Immature natural killer cell (primary cell): ENCODE measurements at regions not wholly inside any gene's neighbourhood (a gene's known extent, or its start where the extent isn't known, plus 50 kb on each side); places are given as distances from the start of the nearest gene placed in this dataset.

Experiments used
- DNase-seq, 3 donors: peaks; one replicate each; pipeline ENCODE4 v3.0.0; 2022; ENCODE audit warnings: mixed read lengths in 1 of 3
- H3K27ac Mint-ChIP-seq, 6 donors: one replicate each; pipeline ENCODE4 v1.8.0; 2020; ENCODE audit warnings: mixed read lengths in 6 of 6, mild to moderate bottlenecking in 5 of 6, inconsistent platforms in 4 of 6, moderate library complexity in 3 of 6
- H3K27me3 Mint-ChIP-seq, 3 donors: one replicate each; pipeline ENCODE4 v1.8.0; 2020 to 2021; ENCODE audit warnings: low read depth in 3 of 3, mild to moderate bottlenecking in 3 of 3, mixed read lengths in 3 of 3, moderate library complexity in 3 of 3, inconsistent platforms in 1 of 3
- H3K36me3 Mint-ChIP-seq, 3 donors: one replicate each; pipeline ENCODE4 v1.8.0; 2020; ENCODE audit warnings: mixed read lengths in 3 of 3, inconsistent platforms in 2 of 3, mild to moderate bottlenecking in 2 of 3
- H3K4me1 Mint-ChIP-seq, 2 donors: one replicate each; pipeline ENCODE4 v1.8.0; 2020; ENCODE audit warnings: inconsistent platforms in 2 of 2, mild to moderate bottlenecking in 2 of 2, mixed read lengths in 2 of 2, moderate library complexity in 1 of 2
- H3K4me3 Mint-ChIP-seq, 5 donors: one replicate each; pipeline ENCODE4 v1.8.0; 2020; ENCODE audit warnings: mild to moderate bottlenecking in 5 of 5, mixed read lengths in 5 of 5, inconsistent platforms in 3 of 5, moderate library complexity in 3 of 5
- H3K9me3 Mint-ChIP-seq, 6 donors: one replicate each; pipeline ENCODE4 v1.8.0; 2020; ENCODE audit warnings: mild to moderate bottlenecking in 6 of 6, mixed read lengths in 6 of 6, inconsistent platforms in 4 of 6, moderate library complexity in 3 of 6

GRCh38 chr6:19682859-19683258, 154.3 kb upstream of the ID4 start:
- peaks cover 0 to 1% (median 0%) of the 10 kb centered on the region in 3 donors for H3K27me3 Mint-ChIP-seq

GRCh38 chr6:19690325-19691075, 146.7 kb upstream of the ID4 start:
- H3K36me3 Mint-ChIP-seq = no peaks in the 10 kb centered on the region
- H3K4me1 Mint-ChIP-seq = no peaks in the 10 kb centered on the region
- no peak overlapping the region for H3K27ac Mint-ChIP-seq
- H3K9me3 Mint-ChIP-seq = peaks cover 0 to 9% (median 0%) of the 10 kb centered on the region in 6 donors
- DNase-seq = no peak
- peaks cover 5 to 13% (median 12%) of the 10 kb centered on the region in 3 donors for H3K27me3 Mint-ChIP-seq
- H3K4me3 Mint-ChIP-seq = no peak overlapping the region

More at GRCh38 chr6:19682859-19683258, 154.3 kb upstream of the ID4 start:
- DNase-seq = no peak
- Mint-ChIP-seq H3K27ac (no peak overlapping the region), H3K36me3 (no peaks in the 10 kb centered on the region), H3K9me3 (peaks cover 0 to 8% (median under 1%) of the 10 kb centered on the region in 6 donors), H3K4me1 (no peaks in the 10 kb centered on the region), H3K4me3 (no peak overlapping the region)

- peaks cover 5 to 13% (median 12%) of the 10 kb centered on the region in 3 donors for H3K27me3 Mint-ChIP-seq
- no peak overlapping the region for H3K27ac Mint-ChIP-seq
- no peak overlapping the region for H3K4me3 Mint-ChIP-seq
- no peaks in the 10 kb centered on the region for H3K36me3 Mint-ChIP-seq
- DNase-seq = no peak
- peaks cover 0 to 9% (median 0%) of the 10 kb centered on the region in 6 donors for H3K9me3 Mint-ChIP-seq
- H3K4me1 Mint-ChIP-seq = no peaks in the 10 kb centered on the region
Measured at GRCh38 chr6:19691465-19692167, 145.6 kb upstream of the ID4 start.

- no peak overlapping the region for H3K4me3 Mint-ChIP-seq
- peaks cover 5 to 13% (median 12%) of the 10 kb centered on the region in 3 donors for H3K27me3 Mint-ChIP-seq
- no peaks in the 10 kb centered on the region for H3K4me1 Mint-ChIP-seq
- H3K9me3 Mint-ChIP-seq = peaks cover 0 to 9% (median 0%) of the 10 kb centered on the region in 6 donors
- H3K36me3 Mint-ChIP-seq = no peaks in the 10 kb centered on the region
- H3K27ac Mint-ChIP-seq = no peak overlapping the region
- DNase-seq = no peak
Measured at GRCh38 chr6:19692506-19693298, 144.5 kb upstream of the ID4 start.

GRCh38 chr6:19694697-19695096, 142.5 kb upstream of the ID4 start:
- Mint-ChIP-seq H3K36me3 (no peaks in the 10 kb centered on the region), H3K4me3 (no peak overlapping the region), H3K27ac (no peak overlapping the region), H3K4me1 (no peaks in the 10 kb centered on the region), H3K9me3 (peaks cover 0 to 12% (median 4%) of the 10 kb centered on the region in 6 donors), H3K27me3 (peaks cover 7 to 12% (median 11%) of the 10 kb centered on the region in 3 donors)
- DNase-seq = no peak

- DNase-seq = no peak
- H3K4me3 Mint-ChIP-seq = no peak overlapping the region
- no peaks in the 10 kb centered on the region for H3K4me1 Mint-ChIP-seq
- no peaks in the 10 kb centered on the region for H3K36me3 Mint-ChIP-seq
- no peak overlapping the region for H3K27ac Mint-ChIP-seq
- H3K27me3 Mint-ChIP-seq = peaks cover 3 to 8% (median 3%) of the 10 kb centered on the region in 3 donors
- peaks cover 0 to 12% (median 4%) of the 10 kb centered on the region in 6 donors for H3K9me3 Mint-ChIP-seq
Measured at GRCh38 chr6:19697744-19698290, 139.4 kb upstream of the ID4 start.

GRCh38 chr6:19699932-19700331, 137.2 kb upstream of the ID4 start:
- Mint-ChIP-seq H3K4me3 (no peak overlapping the region), H3K4me1 (no peaks in the 10 kb centered on the region), H3K9me3 (peaks cover 0 to 9% (median 3%) of the 10 kb centered on the region in 6 donors), H3K36me3 (no peaks in the 10 kb centered on the region), H3K27ac (no peak overlapping the region), H3K27me3 (peaks cover 2 to 4% (median 3%) of the 10 kb centered on the region in 3 donors)
- no peak for DNase-seq

- Mint-ChIP-seq H3K4me3 (no peak overlapping the region), H3K4me1 (no peaks in the 10 kb centered on the region), H3K36me3 (no peaks in the 10 kb centered on the region), H3K9me3 (peaks cover 0 to 2% (median 0%) of the 10 kb centered on the region in 6 donors), H3K27me3 (no peaks in the 10 kb centered on the region), H3K27ac (no peak overlapping the region)
- DNase-seq = no peak
Measured at GRCh38 chr6:19705606-19706005, 131.6 kb upstream of the ID4 start.

GRCh38 chr6:19712012-19712688, 125.0 kb upstream of the ID4 start:
- Mint-ChIP-seq H3K27ac (no peak overlapping the region), H3K4me3 (no peak overlapping the region), H3K27me3 (peaks cover 0 to 2% (median 0%) of the 10 kb centered on the region in 3 donors), H3K4me1 (no peaks in the 10 kb centered on the region), H3K9me3 (peaks cover 0 to 1% (median 0%) of the 10 kb centered on the region in 6 donors), H3K36me3 (no peaks in the 10 kb centered on the region)
- DNase-seq = no peak

- H3K27ac Mint-ChIP-seq = no peak overlapping the region
Measured at GRCh38 chr6:19712998-19713397, 124.2 kb upstream of the ID4 start.

GRCh38 chr6:19713411-19713810, 123.8 kb upstream of the ID4 start:
- no peak for DNase-seq
- Mint-ChIP-seq H3K27ac (no peak overlapping the region), H3K4me1 (no peaks in the 10 kb centered on the region), H3K4me3 (no peak overlapping the region), H3K36me3 (no peaks in the 10 kb centered on the region), H3K27me3 (peaks cover 0 to 2% (median 0%) of the 10 kb centered on the region in 3 donors), H3K9me3 (peaks cover 0 to 1% (median 0%) of the 10 kb centered on the region in 6 donors)

More at GRCh38 chr6:19712998-19713397, 124.2 kb upstream of the ID4 start:
- H3K36me3 Mint-ChIP-seq = no peaks in the 10 kb centered on the region
- peaks cover 0 to 2% (median 0%) of the 10 kb centered on the region in 3 donors for H3K27me3 Mint-ChIP-seq
- peaks cover 0 to 1% (median 0%) of the 10 kb centered on the region in 6 donors for H3K9me3 Mint-ChIP-seq
- no peak overlapping the region for H3K4me3 Mint-ChIP-seq
- no peak for DNase-seq
- H3K4me1 Mint-ChIP-seq = no peaks in the 10 kb centered on the region

- Mint-ChIP-seq H3K9me3 (peaks cover 0 to 1% (median 0%) of the 10 kb centered on the region in 6 donors), H3K4me3 (no peak overlapping the region)
Measured at GRCh38 chr6:19713984-19714383, 123.2 kb upstream of the ID4 start.

More at GRCh38 chr6:19713984-19714383, 123.2 kb upstream of the ID4 start:
- Mint-ChIP-seq H3K36me3 (no peaks in the 10 kb centered on the region), H3K4me1 (no peaks in the 10 kb centered on the region), H3K27ac (no peak overlapping the region), H3K27me3 (peaks cover 0 to 2% (median 0%) of the 10 kb centered on the region in 3 donors)
- no peak for DNase-seq
